ENCODE measurements at regions not wholly inside any gene's neighbourhood (a gene's known extent, or its start where the extent isn't known, plus 50 kb on each side); places are given as distances from the start of the nearest gene placed in this dataset.
"Not testable (repeated sequence)": the region's sequence is repeated elsewhere in the genome, so short reads cannot be mapped to it uniquely, and the experiment has no call there.

DNA sequence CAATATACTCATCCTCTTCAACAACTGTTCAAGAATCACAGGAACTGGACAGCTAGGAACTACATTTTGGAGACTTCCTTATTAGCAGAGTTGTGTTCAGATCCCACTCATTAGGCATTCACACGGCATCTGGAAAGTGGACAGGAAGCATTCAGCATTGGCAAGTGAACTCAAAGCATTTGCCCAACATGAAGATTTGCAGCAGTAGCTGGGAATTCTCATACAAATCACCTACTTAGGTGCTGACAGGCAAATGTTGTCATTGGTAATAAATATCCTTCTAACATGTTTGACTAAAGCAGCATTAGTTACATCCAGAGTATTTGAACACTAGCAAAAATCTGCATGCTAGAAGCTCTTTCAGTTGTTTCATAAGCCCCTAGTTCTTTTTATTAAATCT lies 350.8 kb downstream of the PTH2R start:
- Histone ChIP-seq H3K4me1 (no peaks in the 10 kb centered on the region), H3K27me3 (no peaks in the 10 kb centered on the region), H3K27ac (no peak overlapping the region), H3K9me3 (no peaks in the 10 kb centered on the region), H3K36me3 (no peaks in the 10 kb centered on the region), H3K4me3 (no peak overlapping the region)
- intact Hi-C loops (cut with DNase I): no loop called here
- DNase-seq: no peak
- WGBS, 2 donors: 44 to 57% methylated on average over 1 of the region's 1 CpG
- no peak for TF ChIP-seq POLR2A (IDR thresholded peaks at IDR 0.05)
- no peak for TF ChIP-seq CTCF (IDR thresholded peaks at IDR 0.05)

GRCh38 chr2:208773074-208773473 lies 366.5 kb downstream of the PTH2R start:
- not testable (repeated sequence) for H3K4me3 ChIP-seq, H3K4me1 ChIP-seq

DNA sequence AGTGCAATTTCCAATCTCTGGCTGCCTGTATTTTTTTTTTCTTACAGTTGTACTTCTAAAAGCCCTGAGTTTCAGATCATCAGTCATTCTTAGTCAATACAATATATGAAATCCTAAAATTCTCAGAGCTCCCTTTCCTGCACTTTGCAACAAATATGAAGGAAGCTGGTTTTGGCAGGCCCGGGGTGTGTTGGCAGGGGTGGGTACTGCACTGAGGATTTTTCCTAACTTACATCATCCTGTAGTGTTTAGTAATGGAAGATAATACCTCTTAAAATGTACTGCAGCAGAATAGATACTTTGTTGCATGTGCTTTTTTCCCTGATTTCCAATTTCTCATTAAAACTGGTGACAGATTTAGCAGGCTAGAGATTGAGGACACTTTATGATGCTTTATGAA lies 374.6 kb downstream of the PTH2R start:
- intact Hi-C loops (cut with DNase I): no loop called here
- Histone ChIP-seq H3K27ac (no peak overlapping the region), H3K4me1 (no peaks in the 10 kb centered on the region), H3K36me3 (no peaks in the 10 kb centered on the region), H3K9me3 (peaks cover 0 to 3% (median 0%) of the 10 kb centered on the region in 3 donors), H3K4me3 (no peak overlapping the region), H3K27me3 (no peaks in the 10 kb centered on the region)
- TF ChIP-seq CTCF (IDR thresholded peaks at IDR 0.05): no peak
- WGBS, 2 donors: 42 to 56% methylated on average over 1 of the region's 1 CpG
- DNase-seq: no peak

More at GRCh38 chr2:208773074-208773473, 366.5 kb downstream of the PTH2R start:
- 79 to 86% methylated on average over 2 of the region's 2 CpGs for WGBS, 2 donors
- H3K9me3 ChIP-seq; H3K27ac ChIP-seq; DNase-seq; H3K36me3 ChIP-seq; intact Hi-C loops (cut with DNase I); H3K27me3 ChIP-seq: not testable (repeated sequence)

DNA sequence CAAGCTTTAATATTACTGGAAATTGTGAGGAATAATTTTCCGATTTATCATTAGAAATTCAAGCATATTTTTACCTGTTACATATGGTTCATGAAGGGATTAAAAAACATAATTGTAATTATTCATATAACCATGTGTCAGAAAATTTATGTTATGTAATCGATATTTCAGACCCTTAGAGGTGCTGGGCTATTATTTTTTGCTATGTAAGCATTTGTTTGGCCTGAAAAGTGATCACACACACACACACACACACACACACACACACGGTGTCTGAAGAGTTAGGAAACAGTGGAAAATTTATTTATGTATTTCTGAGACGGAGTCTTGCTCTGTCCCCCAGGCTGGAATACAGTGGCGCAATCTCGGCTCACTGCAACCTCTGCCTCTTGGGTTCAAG lies 375.5 kb downstream of the PTH2R start:
- H3K27ac ChIP-seq: no peak overlapping the region
- 66 to 71% methylated on average over 5 to 6 of the region's 6 CpGs for WGBS, 2 donors
- DNase-seq: no peak
- H3K4me3 ChIP-seq: no peak overlapping the region
- peaks cover 0 to 3% (median 0%) of the 10 kb centered on the region in 3 donors for H3K9me3 ChIP-seq
- intact Hi-C loops (cut with DNase I): no loop called here
- H3K36me3 ChIP-seq: no peaks in the 10 kb centered on the region
- H3K4me1 ChIP-seq: no peaks in the 10 kb centered on the region
- H3K27me3 ChIP-seq: no peaks in the 10 kb centered on the region
- TF ChIP-seq CTCF (IDR thresholded peaks at IDR 0.05): no peak
- TF ChIP-seq POLR2A (IDR thresholded peaks at IDR 0.05): no peak

- TF ChIP-seq POLR2A (IDR thresholded peaks at IDR 0.05): no peak
- no peak for TF ChIP-seq CTCF (IDR thresholded peaks at IDR 0.05)
- intact Hi-C loops (cut with DNase I): no loop called here
Measured at GRCh38 chr2:208783184-208783583, 376.6 kb downstream of the PTH2R start.

GRCh38 chr2:208784774-208785173 lies 378.2 kb downstream of the PTH2R start:
- H3K9me3 ChIP-seq; intact Hi-C loops (cut with DNase I); DNase-seq; H3K27ac ChIP-seq; H3K4me1 ChIP-seq; H3K27me3 ChIP-seq; H3K4me3 ChIP-seq; H3K36me3 ChIP-seq: not testable (repeated sequence)
- 75 to 100% methylated on average over 1 to 6 of the region's 9 CpGs for WGBS, 2 donors

More at GRCh38 chr2:208783184-208783583, 376.6 kb downstream of the PTH2R start:
- no peak for DNase-seq
- Histone ChIP-seq H3K27me3 (no peaks in the 10 kb centered on the region), H3K4me3 (no peak overlapping the region), H3K4me1 (no peaks in the 10 kb centered on the region), H3K27ac (no peak overlapping the region), H3K36me3 (no peaks in the 10 kb centered on the region), H3K9me3 (peaks cover 0 to 3% (median 0%) of the 10 kb centered on the region in 3 donors)

Data from esophagus squamous epithelium (tissue), 5 donors.